WTC11 (cell line): ENCODE measurements at regions not wholly inside any gene's neighbourhood (a gene's known extent, or its start where the extent isn't known, plus 50 kb on each side); places are given as distances from the start of the nearest gene placed in this dataset.

Source experiments
- ATAC-seq: fragments of 200-7000 bp; cut with Tn5 transposase; 2 replicates; pipeline ENCODE4 v1.10.0; 2021; ENCODE audit warnings: mild to moderate bottlenecking, moderate library complexity
- CTCF ChIA-PET: fragments of 300-600 bp; sonication (Branson Sonifier 250); formaldehyde crosslinking; loops from one replicate; lab custom pipeline; 2021; ENCODE audit warnings: antibody characterized with exemption; lab: Charles Lee
- POLR2A ChIA-PET: fragments of 350-600 bp; sonication (Branson Sonifier 250); formaldehyde crosslinking; loops from one replicate; lab custom pipeline; 2021; ENCODE audit warnings: antibody characterized with exemption; lab: Charles Lee
- DNase-seq: peaks from one replicate; pipeline ENCODE4 v3.0.0; 2021; ENCODE audit warnings: low spot score
- H3K27ac Mint-ChIP-seq: 2 replicates; pipeline ENCODE4 v1.8.0; 2021; ENCODE audit warnings: mixed read lengths
- H3K27me3 Mint-ChIP-seq: 2 replicates; pipeline ENCODE4 v1.8.0; 2021; ENCODE audit warnings: low read depth, mild to moderate bottlenecking, moderate library complexity, mixed read lengths
- H3K36me3 Mint-ChIP-seq: 2 replicates; pipeline ENCODE4 v1.8.0; 2021; ENCODE audit warnings: mixed read lengths
- H3K4me1 Mint-ChIP-seq: 2 replicates; pipeline ENCODE4 v1.8.0; 2022; ENCODE audit warnings: mixed read lengths
- H3K4me3 Mint-ChIP-seq: 2 replicates; pipeline ENCODE4 v1.8.0; 2021; ENCODE audit warnings: mild to moderate bottlenecking, moderate library complexity, mixed read lengths
- H3K9me3 Mint-ChIP-seq: 2 replicates; pipeline ENCODE4 v1.8.0; 2021; ENCODE audit warnings: mixed read lengths
- ELF4 ChIP-seq: sonication (generic); formaldehyde crosslinking; IDR thresholded peaks from 2 replicates; pipeline ENCODE4 v1.8.1; 2022; ENCODE audit warnings: low read depth, mild to moderate bottlenecking, moderate library complexity, missing genetic modification reagents
- ESRRA ChIP-seq: sonication (generic); formaldehyde crosslinking; IDR thresholded peaks from 2 replicates; pipeline ENCODE4 v1.8.1; 2022; ENCODE audit warnings: mild to moderate bottlenecking, missing genetic modification reagents, borderline replicate concordance
- ETV6 ChIP-seq: sonication (generic); formaldehyde crosslinking; IDR thresholded peaks from 2 replicates; pipeline ENCODE4 v1.8.1; 2022; ENCODE audit warnings: mild to moderate bottlenecking, missing genetic modification reagents
- FOXJ3 ChIP-seq: sonication (generic); formaldehyde crosslinking; IDR thresholded peaks from 2 replicates; pipeline ENCODE4 v1.9.0; 2021; ENCODE audit warnings: missing genetic modification reagents, mild to moderate bottlenecking, borderline replicate concordance
- GABPB1 ChIP-seq: sonication (generic); formaldehyde crosslinking; IDR thresholded peaks from 2 replicates; pipeline ENCODE4 v1.8.1; 2023; ENCODE audit warnings: mild to moderate bottlenecking, missing genetic modification reagents
- GTF2I ChIP-seq: fragments of 250-450 bp; sonication (Bioruptor Pico); conservative IDR thresholded peaks from 2 replicates; pipeline ENCODE4 v1.4.0; 2021; ENCODE audit warnings: mild to moderate bottlenecking
- IRF2 ChIP-seq: sonication (generic); formaldehyde crosslinking; IDR thresholded peaks from 2 replicates; pipeline ENCODE4 v1.8.0; 2022; ENCODE audit warnings: low read depth, missing genetic modification reagents, borderline replicate concordance
- MXD4 ChIP-seq: fragments of 250-450 bp; sonication (Bioruptor Pico); IDR thresholded peaks from 2 replicates; pipeline ENCODE4 v1.8.0; 2021; ENCODE audit warnings: mild to moderate bottlenecking, moderate library complexity, borderline replicate concordance
- NFE2L1 ChIP-seq: sonication (generic); formaldehyde crosslinking; IDR thresholded peaks from 2 replicates; pipeline ENCODE4 v1.8.1; 2023; ENCODE audit warnings: missing genetic modification reagents
- NR3C1 ChIP-seq: sonication (generic); formaldehyde crosslinking; conservative IDR thresholded peaks from 2 replicates; pipeline ENCODE4 v1.8.1; 2023; ENCODE audit warnings: low read depth, mild to moderate bottlenecking, missing genetic modification reagents
- SOX15 ChIP-seq: fragments of 250-450 bp; sonication (Bioruptor Pico); IDR thresholded peaks from 2 replicates; pipeline ENCODE4 v1.9.0; 2021; ENCODE audit warnings: mild to moderate bottlenecking
- ZNF138 ChIP-seq: sonication (generic); formaldehyde crosslinking; conservative IDR thresholded peaks from 2 replicates; pipeline ENCODE4 v1.8.1; 2022; ENCODE audit warnings: mild to moderate bottlenecking, moderate library complexity, missing genetic modification reagents
- TF ChIP-seq, protein P1 (sequence below): sonication (generic); formaldehyde crosslinking; conservative IDR thresholded peaks from 2 replicates; pipeline ENCODE4 v1.8.1; 2023; ENCODE audit warnings: mild to moderate bottlenecking, low read depth, missing genetic modification reagents, moderate library complexity
- TF ChIP-seq, protein P2 (sequence below): sonication (generic); formaldehyde crosslinking; IDR thresholded peaks from 2 replicates; pipeline ENCODE4 v1.8.0; 2022; ENCODE audit warnings: missing genetic modification reagents
- TF ChIP-seq, protein P3 (sequence below): sonication (generic); formaldehyde crosslinking; IDR thresholded peaks from 2 replicates; pipeline ENCODE4 v1.8.0; 2022; ENCODE audit warnings: mild to moderate bottlenecking, missing genetic modification reagents
- TF ChIP-seq, protein P4 (sequence below): fragments of 250-450 bp; sonication (Bioruptor Pico); IDR thresholded peaks from 2 replicates; pipeline ENCODE4 v1.9.0; 2021; ENCODE audit warnings: mild to moderate bottlenecking, borderline replicate concordance
- TF ChIP-seq, protein P5 (sequence below): sonication (generic); formaldehyde crosslinking; IDR thresholded peaks from 2 replicates; pipeline ENCODE4 v1.8.1; 2023; ENCODE audit warnings: mild to moderate bottlenecking, missing genetic modification reagents
- TF ChIP-seq, protein P6 (sequence below): sonication (generic); formaldehyde crosslinking; IDR thresholded peaks from 2 replicates; pipeline ENCODE4 v1.8.0; 2022; ENCODE audit warnings: mild to moderate bottlenecking, missing genetic modification reagents

DNA sequence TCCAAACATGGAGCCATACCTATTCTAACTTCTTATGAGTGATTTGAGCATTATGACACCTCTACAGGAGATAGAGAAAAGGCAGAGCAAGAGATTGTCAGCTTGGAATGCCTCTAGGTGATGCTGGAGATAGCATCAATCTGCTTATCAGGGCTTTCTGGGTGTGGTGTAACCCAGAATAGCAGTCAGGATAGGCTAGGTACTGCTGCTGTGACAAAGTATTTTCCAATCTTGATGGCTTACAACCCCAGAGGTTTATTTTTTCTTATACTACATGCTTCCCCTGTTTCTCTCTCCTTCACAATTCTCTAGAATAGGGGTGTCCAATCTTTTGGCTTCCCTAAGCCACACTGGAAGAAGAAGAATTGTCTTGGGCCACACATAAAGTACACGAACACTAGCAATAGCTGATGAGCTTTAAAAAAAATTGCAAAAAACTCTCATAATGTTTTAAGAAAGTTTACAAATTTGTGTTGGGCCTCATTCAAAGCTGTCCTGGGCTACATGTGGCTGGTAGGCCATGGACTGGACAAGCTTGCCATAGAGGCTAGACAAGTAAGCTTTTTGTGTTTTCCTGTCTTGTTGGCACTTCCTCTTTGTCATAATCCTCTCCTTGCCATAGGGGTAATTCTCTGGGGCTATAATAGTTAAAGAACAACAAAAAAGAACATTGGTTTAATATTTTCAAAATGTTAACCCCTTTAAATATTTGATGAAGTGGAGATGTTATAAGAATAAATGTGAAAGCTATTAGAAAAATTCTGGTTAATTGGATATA lies 123.9 kb upstream of the PMCH start:
- peaks cover 21% of the 10 kb centered on the region for H3K4me1 Mint-ChIP-seq
- DNase-seq, result no peak
- H3K4me3 Mint-ChIP-seq, result no peak overlapping the region
- peaks cover 31% of the 10 kb centered on the region for H3K9me3 Mint-ChIP-seq
- POLR2A ChIA-PET, result interaction anchor here (0.6 to 0.7 kb wide), 2 partner anchors 56 to 259 kb away, joined by 3 to 4 read pairs; no protein-coding TSS in a partner anchor
- ATAC-seq, result no peak
- TF ChIP-seq, protein P1, sequence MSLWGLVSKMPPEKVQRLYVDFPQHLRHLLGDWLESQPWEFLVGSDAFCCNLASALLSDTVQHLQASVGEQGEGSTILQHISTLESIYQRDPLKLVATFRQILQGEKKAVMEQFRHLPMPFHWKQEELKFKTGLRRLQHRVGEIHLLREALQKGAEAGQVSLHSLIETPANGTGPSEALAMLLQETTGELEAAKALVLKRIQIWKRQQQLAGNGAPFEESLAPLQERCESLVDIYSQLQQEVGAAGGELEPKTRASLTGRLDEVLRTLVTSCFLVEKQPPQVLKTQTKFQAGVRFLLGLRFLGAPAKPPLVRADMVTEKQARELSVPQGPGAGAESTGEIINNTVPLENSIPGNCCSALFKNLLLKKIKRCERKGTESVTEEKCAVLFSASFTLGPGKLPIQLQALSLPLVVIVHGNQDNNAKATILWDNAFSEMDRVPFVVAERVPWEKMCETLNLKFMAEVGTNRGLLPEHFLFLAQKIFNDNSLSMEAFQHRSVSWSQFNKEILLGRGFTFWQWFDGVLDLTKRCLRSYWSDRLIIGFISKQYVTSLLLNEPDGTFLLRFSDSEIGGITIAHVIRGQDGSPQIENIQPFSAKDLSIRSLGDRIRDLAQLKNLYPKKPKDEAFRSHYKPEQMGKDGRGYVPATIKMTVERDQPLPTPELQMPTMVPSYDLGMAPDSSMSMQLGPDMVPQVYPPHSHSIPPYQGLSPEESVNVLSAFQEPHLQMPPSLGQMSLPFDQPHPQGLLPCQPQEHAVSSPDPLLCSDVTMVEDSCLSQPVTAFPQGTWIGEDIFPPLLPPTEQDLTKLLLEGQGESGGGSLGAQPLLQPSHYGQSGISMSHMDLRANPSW (CRISPR knock-in tag), result no peak
- TF ChIP-seq IRF2, result no peak
- no peak for TF ChIP-seq GTF2I (CRISPR knock-in tag)
- TF ChIP-seq MXD4 (CRISPR knock-in tag), result no peak
- TF ChIP-seq, protein P2, sequence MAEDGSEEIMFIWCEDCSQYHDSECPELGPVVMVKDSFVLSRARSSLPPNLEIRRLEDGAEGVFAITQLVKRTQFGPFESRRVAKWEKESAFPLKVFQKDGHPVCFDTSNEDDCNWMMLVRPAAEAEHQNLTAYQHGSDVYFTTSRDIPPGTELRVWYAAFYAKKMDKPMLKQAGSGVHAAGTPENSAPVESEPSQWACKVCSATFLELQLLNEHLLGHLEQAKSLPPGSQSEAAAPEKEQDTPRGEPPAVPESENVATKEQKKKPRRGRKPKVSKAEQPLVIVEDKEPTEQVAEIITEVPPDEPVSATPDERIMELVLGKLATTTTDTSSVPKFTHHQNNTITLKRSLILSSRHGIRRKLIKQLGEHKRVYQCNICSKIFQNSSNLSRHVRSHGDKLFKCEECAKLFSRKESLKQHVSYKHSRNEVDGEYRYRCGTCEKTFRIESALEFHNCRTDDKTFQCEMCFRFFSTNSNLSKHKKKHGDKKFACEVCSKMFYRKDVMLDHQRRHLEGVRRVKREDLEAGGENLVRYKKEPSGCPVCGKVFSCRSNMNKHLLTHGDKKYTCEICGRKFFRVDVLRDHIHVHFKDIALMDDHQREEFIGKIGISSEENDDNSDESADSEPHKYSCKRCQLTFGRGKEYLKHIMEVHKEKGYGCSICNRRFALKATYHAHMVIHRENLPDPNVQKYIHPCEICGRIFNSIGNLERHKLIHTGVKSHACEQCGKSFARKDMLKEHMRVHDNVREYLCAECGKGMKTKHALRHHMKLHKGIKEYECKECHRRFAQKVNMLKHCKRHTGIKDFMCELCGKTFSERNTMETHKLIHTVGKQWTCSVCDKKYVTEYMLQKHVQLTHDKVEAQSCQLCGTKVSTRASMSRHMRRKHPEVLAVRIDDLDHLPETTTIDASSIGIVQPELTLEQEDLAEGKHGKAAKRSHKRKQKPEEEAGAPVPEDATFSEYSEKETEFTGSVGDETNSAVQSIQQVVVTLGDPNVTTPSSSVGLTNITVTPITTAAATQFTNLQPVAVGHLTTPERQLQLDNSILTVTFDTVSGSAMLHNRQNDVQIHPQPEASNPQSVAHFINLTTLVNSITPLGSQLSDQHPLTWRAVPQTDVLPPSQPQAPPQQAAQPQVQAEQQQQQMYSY (CRISPR knock-in tag), result no peak
- TF ChIP-seq, protein P3, sequence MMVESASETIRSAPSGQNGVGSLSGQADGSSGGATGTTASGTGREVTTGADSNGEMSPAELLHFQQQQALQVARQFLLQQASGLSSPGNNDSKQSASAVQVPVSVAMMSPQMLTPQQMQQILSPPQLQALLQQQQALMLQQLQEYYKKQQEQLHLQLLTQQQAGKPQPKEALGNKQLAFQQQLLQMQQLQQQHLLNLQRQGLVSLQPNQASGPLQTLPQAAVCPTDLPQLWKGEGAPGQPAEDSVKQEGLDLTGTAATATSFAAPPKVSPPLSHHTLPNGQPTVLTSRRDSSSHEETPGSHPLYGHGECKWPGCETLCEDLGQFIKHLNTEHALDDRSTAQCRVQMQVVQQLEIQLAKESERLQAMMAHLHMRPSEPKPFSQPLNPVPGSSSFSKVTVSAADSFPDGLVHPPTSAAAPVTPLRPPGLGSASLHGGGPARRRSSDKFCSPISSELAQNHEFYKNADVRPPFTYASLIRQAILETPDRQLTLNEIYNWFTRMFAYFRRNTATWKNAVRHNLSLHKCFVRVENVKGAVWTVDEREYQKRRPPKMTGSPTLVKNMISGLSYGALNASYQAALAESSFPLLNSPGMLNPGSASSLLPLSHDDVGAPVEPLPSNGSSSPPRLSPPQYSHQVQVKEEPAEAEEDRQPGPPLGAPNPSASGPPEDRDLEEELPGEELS (CRISPR knock-in tag), result no peak
- CTCF ChIA-PET, result interaction anchor here (1.1 kb wide), 1 partner anchor 20 kb away, joined by 4 read pairs; no protein-coding TSS in a partner anchor
- H3K27ac Mint-ChIP-seq, result no peak overlapping the region
- peaks cover 13% of the 10 kb centered on the region for H3K36me3 Mint-ChIP-seq
- H3K27me3 Mint-ChIP-seq, result no peaks in the 10 kb centered on the region; the same call in 1 of the 2 replicates

DNA sequence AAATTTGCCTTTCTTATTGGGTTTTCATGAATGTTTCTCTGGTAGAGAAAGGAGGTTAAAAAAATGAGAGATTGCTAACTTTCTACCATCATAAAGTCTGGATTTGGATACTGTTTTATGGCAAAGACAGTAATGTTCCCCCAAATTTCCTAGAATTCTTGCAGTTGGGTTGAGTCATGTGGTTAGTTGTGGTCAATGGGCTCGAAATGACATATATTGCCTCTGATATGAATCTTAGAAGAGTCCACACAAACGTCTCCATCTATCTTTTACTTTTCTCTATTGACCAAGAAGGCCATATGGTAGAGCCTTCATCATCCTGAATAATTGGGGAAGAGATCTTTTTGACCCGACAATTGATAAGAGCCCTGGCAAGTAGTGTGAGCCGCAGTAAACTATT lies 119.5 kb upstream of the PMCH start:
- peaks cover 8% of the 10 kb centered on the region for H3K4me1 Mint-ChIP-seq
- ChIA-PET CTCF (interaction anchor here (1.6 kb wide), 1 partner anchor 167 kb away, joined by 4 read pairs; no protein-coding TSS in a partner anchor), POLR2A (no interaction called here)
- peaks cover 23% of the 10 kb centered on the region for H3K9me3 Mint-ChIP-seq
- no peaks in the 10 kb centered on the region for H3K27me3 Mint-ChIP-seq
- no peak overlapping the region for H3K4me3 Mint-ChIP-seq
- H3K27ac Mint-ChIP-seq, result no peak overlapping the region
- DNase-seq (no peak), ATAC-seq (no peak)
- H3K36me3 Mint-ChIP-seq, result peaks cover 7% of the 10 kb centered on the region
- TF ChIP-seq SOX15 (CRISPR knock-in tag) (no peak), ESRRA (CRISPR knock-in tag) (no peak), FOXJ3 (CRISPR knock-in tag) (no peak), ELF4 (CRISPR knock-in tag) (no peak), NR3C1 (CRISPR knock-in tag) (no peak), ZNF138 (CRISPR knock-in tag) (no peak), GABPB1 (no peak), ETV6 (CRISPR knock-in tag) (no peak), NFE2L1 (CRISPR knock-in tag) (no peak)
- TF ChIP-seq, protein P4, sequence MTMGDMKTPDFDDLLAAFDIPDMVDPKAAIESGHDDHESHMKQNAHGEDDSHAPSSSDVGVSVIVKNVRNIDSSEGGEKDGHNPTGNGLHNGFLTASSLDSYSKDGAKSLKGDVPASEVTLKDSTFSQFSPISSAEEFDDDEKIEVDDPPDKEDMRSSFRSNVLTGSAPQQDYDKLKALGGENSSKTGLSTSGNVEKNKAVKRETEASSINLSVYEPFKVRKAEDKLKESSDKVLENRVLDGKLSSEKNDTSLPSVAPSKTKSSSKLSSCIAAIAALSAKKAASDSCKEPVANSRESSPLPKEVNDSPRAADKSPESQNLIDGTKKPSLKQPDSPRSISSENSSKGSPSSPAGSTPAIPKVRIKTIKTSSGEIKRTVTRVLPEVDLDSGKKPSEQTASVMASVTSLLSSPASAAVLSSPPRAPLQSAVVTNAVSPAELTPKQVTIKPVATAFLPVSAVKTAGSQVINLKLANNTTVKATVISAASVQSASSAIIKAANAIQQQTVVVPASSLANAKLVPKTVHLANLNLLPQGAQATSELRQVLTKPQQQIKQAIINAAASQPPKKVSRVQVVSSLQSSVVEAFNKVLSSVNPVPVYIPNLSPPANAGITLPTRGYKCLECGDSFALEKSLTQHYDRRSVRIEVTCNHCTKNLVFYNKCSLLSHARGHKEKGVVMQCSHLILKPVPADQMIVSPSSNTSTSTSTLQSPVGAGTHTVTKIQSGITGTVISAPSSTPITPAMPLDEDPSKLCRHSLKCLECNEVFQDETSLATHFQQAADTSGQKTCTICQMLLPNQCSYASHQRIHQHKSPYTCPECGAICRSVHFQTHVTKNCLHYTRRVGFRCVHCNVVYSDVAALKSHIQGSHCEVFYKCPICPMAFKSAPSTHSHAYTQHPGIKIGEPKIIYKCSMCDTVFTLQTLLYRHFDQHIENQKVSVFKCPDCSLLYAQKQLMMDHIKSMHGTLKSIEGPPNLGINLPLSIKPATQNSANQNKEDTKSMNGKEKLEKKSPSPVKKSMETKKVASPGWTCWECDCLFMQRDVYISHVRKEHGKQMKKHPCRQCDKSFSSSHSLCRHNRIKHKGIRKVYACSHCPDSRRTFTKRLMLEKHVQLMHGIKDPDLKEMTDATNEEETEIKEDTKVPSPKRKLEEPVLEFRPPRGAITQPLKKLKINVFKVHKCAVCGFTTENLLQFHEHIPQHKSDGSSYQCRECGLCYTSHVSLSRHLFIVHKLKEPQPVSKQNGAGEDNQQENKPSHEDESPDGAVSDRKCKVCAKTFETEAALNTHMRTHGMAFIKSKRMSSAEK (CRISPR knock-in tag), result no peak
- TF ChIP-seq, protein P5, sequence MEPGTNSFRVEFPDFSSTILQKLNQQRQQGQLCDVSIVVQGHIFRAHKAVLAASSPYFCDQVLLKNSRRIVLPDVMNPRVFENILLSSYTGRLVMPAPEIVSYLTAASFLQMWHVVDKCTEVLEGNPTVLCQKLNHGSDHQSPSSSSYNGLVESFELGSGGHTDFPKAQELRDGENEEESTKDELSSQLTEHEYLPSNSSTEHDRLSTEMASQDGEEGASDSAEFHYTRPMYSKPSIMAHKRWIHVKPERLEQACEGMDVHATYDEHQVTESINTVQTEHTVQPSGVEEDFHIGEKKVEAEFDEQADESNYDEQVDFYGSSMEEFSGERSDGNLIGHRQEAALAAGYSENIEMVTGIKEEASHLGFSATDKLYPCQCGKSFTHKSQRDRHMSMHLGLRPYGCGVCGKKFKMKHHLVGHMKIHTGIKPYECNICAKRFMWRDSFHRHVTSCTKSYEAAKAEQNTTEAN (CRISPR knock-in tag), result no peak
- TF ChIP-seq, protein P6, sequence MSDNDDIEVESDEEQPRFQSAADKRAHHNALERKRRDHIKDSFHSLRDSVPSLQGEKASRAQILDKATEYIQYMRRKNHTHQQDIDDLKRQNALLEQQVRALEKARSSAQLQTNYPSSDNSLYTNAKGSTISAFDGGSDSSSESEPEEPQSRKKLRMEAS, result no peak
